BLaER1 treated with 17β-estradiol and CSF1 and Interleukin-3, amounts not matched to agents 10 nM and 100 nM (cell line): ENCODE measurements at regions not wholly inside any gene's neighbourhood (a gene's known extent, or its start where the extent isn't known, plus 50 kb on each side); places are given as distances from the start of the nearest gene placed in this dataset.
"Not testable (repeated sequence)": the region's sequence is repeated elsewhere in the genome, so short reads cannot be mapped to it uniquely, and the experiment has no call there.

Experiments used
- H3K27ac ChIP-seq, 11 experiments: shearing (Covaris generic); formaldehyde crosslinking; 2 replicates each; pipeline ENCODE4 v1.8.1; 2022
- H3K27me3 ChIP-seq, 11 experiments: shearing (Covaris generic); formaldehyde crosslinking; 2 replicates each; pipeline ENCODE4 v1.8.1; 2022
- H3K36me3 ChIP-seq, 11 experiments: shearing (Covaris generic); formaldehyde crosslinking; 2 replicates each; pipeline ENCODE4 v1.8.1; 2022
- H3K4me1 ChIP-seq, 10 experiments: shearing (Covaris generic); formaldehyde crosslinking; 2 replicates each; pipeline ENCODE4 v1.8.1; 2022
- H3K4me2 ChIP-seq, 11 experiments: shearing (Covaris generic); formaldehyde crosslinking; 2 replicates each; pipeline ENCODE4 v1.8.1; 2022
- H3K4me3 ChIP-seq, 10 experiments: shearing (Covaris generic); formaldehyde crosslinking; 2 replicates each; pipeline ENCODE4 v1.8.1; 2022
- H3K9ac ChIP-seq, 11 experiments: shearing (Covaris generic); formaldehyde crosslinking; 2 replicates each; pipeline ENCODE4 v1.8.1; 2022
- H3K9me3 ChIP-seq, 11 experiments: shearing (Covaris generic); formaldehyde crosslinking; replicated peaks in 1 of 11; 2 replicates each; pipeline ENCODE4 v1.8.1; 2022
- H4K20me1 ChIP-seq, 11 experiments: shearing (Covaris generic); formaldehyde crosslinking; 2 replicates each; pipeline ENCODE4 v1.8.1; 2022
- Cebpa-rat ChIP-seq, 11 experiments: shearing (Covaris generic); IDR thresholded peaks; 2 replicates each; pipeline ENCODE4 v1.8.1; 2022

DNA sequence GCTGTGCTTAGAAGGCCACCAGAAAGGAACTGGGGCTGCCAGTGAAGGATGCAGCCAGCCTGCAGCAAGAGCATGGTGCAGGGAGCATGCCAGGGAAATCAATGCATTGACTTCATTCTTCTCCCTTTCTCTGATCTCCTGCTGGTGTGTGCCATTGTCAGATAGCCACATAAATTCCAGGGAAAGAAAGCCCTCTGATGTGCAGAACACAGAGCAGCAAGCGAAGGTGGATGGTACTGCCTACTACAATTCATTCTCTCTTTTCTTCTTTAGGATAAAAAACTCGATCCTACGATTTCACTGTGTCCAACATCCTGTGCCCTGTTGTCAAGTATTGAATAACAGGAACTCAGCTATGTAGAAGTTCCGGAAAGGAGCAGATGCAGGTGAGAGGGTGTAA lies 446.7 kb upstream of the TMEM132C start:
- H3K36me3 ChIP-seq = no peaks in the 10 kb centered on the region
- no peak for TF ChIP-seq Cebpa-rat (IDR thresholded peaks at IDR 0.05)
- H3K27me3 ChIP-seq = no peaks in the 10 kb centered on the region
- no peak overlapping the region for H3K4me3 ChIP-seq
- no peak overlapping the region for H3K4me2 ChIP-seq
- H3K9ac ChIP-seq = no peak overlapping the region
- no peaks in the 10 kb centered on the region for H4K20me1 ChIP-seq
- peaks cover 11 to 25% (median 22%) of the 10 kb centered on the region in 10 experiments; a peak in 19 of 20 replicates for H3K4me1 ChIP-seq
- H3K27ac ChIP-seq = no peak overlapping the region
- peaks cover 0 to 23% (median 8%) of the 10 kb centered on the region in 11 experiments; a peak in 12 of 22 replicates for H3K9me3 ChIP-seq

DNA sequence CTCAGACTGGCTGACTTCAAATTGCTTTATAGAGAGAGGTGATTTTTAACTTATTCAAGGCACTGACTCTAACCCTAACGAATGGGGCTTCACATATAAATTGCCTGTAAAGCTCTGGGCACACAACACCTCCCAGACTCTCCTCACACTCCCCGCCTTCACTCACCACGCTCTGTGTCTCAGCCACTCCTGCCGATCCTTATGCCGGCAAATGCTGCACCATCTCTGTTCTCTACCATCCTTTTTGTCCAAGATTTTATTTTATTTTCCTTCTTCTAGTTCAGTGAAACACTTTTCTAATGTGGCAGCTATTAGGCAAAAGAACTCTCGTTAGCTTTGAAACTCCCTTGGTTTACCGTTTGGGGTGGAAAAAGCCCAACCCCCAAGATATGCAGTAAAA lies 446.1 kb upstream of the TMEM132C start:
- no peaks in the 10 kb centered on the region for H3K27me3 ChIP-seq
- H3K4me3 ChIP-seq = no peak overlapping the region
- no peaks in the 10 kb centered on the region for H3K36me3 ChIP-seq
- no peaks in the 10 kb centered on the region for H4K20me1 ChIP-seq
- no peak for TF ChIP-seq Cebpa-rat (IDR thresholded peaks at IDR 0.05)
- H3K27ac ChIP-seq = no peak overlapping the region
- H3K4me2 ChIP-seq = no peak overlapping the region
- H3K4me1 ChIP-seq = peaks cover 11 to 25% (median 22%) of the 10 kb centered on the region in 10 experiments; a peak in 19 of 20 replicates
- peaks cover 3 to 29% (median 13%) of the 10 kb centered on the region in 11 experiments; a peak in 19 of 22 replicates for H3K9me3 ChIP-seq
- no peak overlapping the region for H3K9ac ChIP-seq

DNA sequence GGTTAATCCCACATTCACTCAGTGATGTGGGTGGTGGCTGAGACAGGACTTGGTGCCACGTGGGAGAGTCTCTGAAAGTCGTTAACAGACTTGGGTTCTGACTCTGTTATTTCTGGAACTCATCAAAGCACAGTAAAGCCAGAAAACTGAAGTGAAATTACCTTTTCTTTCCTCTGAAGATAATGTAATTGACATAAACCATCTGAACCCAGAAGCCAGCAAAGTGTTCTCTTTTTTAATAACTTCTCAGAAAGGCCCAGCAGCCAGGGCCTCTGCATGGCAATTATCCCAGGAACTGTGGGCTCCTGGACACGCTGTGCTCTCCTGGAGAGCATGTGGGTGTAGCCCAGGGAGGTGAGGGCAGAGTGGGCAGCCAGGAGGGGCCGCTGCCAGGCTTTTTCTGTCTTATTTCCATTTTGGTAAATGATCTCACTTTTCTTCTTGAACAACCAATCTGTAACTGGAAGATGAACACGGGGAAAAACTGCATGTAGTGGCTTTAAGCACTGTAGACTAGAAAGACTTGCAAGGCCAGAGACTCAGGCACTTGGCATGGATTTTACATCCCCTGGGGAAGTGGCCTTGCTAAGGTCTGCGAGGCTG lies 444.1 kb upstream of the TMEM132C start:
- Histone ChIP-seq H3K4me1 (peaks cover 11 to 25% (median 22%) of the 10 kb centered on the region in 10 experiments; a peak in 19 of 20 replicates), H3K9ac (no peak overlapping the region), H3K36me3 (no peaks in the 10 kb centered on the region), H4K20me1 (no peaks in the 10 kb centered on the region), H3K4me2 (peak overlapping the region; percentile 10 to 69 (median 48); a peak in 21 of 22 replicates), H3K27me3 (no peaks in the 10 kb centered on the region), H3K4me3 (no peak overlapping the region), H3K9me3 (peaks cover 12 to 41% (median 27%) of the 10 kb centered on the region in 11 experiments), H3K27ac (peak overlapping the region in 3 of 11 experiments; percentile 7 to 23 (median 11); a peak in 2 of 22 replicates)
- TF ChIP-seq Cebpa-rat (IDR thresholded peaks at IDR 0.05) = no peak

DNA sequence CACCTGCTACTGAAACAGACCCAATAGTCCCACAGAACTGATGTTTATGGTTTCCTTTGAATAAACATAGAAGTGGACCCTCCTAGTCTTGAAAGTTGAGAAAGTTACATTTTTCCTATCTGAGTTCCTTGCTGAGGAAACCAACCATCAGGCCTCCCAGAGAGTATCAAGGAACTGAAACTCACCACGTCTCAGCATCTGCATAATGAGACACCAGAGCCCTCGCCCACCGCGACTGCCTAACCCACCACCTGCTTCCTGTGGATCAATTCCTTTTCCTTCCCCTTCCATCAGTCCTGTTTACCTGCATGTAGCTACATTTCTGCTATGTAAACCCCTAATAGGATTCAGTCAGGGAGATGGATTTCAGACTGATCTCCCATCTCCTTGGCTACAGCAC lies 443.2 kb upstream of the TMEM132C start:
- no peaks in the 10 kb centered on the region for H3K36me3 ChIP-seq
- H3K9me3 ChIP-seq = peaks cover 12 to 41% (median 27%) of the 10 kb centered on the region in 11 experiments
- H3K4me2 ChIP-seq = peak overlapping the region; percentile 10 to 69 (median 48); a peak in 21 of 22 replicates
- no peaks in the 10 kb centered on the region for H3K27me3 ChIP-seq
- H3K4me3 ChIP-seq = no peak overlapping the region
- H3K27ac ChIP-seq = peak overlapping the region in 4 of 11 experiments; percentile 11 to 50 (median 25); a peak in 4 of 22 replicates
- TF ChIP-seq Cebpa-rat (IDR thresholded peaks at IDR 0.05) = no peak
- H3K4me1 ChIP-seq = peaks cover 11 to 25% (median 22%) of the 10 kb centered on the region in 10 experiments; a peak in 19 of 20 replicates
- no peak overlapping the region for H3K9ac ChIP-seq
- H4K20me1 ChIP-seq = no peaks in the 10 kb centered on the region

DNA sequence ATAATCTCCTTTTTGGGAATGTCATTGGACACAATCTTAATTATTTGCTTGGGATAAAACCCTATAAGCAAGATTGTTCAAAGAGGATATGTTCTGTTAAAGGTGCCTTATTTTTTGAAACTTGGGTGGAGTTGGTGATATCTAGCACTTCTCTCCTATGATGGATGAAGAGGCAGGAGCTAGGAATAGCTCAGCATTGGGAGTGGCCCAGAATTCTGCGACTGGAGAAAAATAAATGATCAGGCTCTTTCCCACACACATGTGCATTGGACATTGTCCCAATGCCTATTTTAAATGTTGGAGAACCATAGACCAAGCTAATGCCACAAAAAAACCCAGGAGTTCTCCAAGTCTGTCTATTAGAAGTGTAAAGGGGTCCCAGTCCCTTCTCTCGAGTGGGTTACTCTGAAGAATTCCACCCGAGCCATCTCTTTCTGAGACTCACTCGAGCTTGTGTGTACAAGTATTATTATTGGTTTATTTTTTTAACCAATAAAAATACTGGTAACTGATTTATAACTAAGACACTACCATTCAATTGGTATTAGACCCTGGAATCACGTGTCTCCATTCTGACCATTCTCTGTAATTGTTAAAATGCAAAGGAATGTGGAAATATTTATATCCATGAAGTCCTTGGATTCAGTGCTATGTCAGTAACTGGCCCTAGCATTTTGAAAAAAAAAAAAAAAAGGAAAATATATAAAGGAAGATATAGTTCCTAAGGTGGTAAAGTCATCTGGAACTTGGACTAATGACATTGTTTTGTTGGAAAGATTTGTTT lies 437.5 kb upstream of the TMEM132C start:
- Histone ChIP-seq H3K4me3 (no peak overlapping the region), H3K4me1 (peaks cover 0 to 1% (median under 1%) of the 10 kb centered on the region in 10 experiments; a peak in 5 of 20 replicates), H3K9ac (no peak overlapping the region), H3K27me3 (no peaks in the 10 kb centered on the region), H3K36me3 (no peaks in the 10 kb centered on the region), H4K20me1 (no peaks in the 10 kb centered on the region), H3K9me3 (peaks cover 12 to 28% (median 24%) of the 10 kb centered on the region in 11 experiments), H3K27ac (no peak overlapping the region), H3K4me2 (no peak overlapping the region)
- no peak for TF ChIP-seq Cebpa-rat (IDR thresholded peaks at IDR 0.05)

DNA sequence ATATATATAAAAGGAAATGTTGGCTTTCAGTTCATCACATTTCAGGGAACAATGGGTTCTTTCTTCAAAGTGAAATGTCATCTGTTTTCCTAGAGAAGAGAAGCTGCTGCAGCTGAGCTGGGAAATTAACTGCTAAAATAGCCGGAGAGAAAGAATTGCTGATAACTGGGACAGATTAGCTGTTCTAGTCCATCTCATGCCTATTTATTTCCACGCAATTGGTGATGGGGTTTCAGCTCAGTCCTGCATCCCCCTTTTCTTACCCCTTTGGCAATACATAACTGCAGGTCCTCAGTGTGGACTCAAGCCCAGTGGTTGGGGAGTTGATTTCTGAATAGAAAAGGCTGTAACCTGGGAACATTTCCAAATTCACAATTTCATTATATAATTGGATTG lies 436.9 kb upstream of the TMEM132C start:
- Histone ChIP-seq H3K27ac (no peak overlapping the region), H3K4me3 (no peak overlapping the region), H3K9ac (no peak overlapping the region), H3K4me1 (no peaks in the 10 kb centered on the region), H3K27me3 (no peaks in the 10 kb centered on the region), H4K20me1 (no peaks in the 10 kb centered on the region), H3K36me3 (no peaks in the 10 kb centered on the region), H3K9me3 (peaks cover 10 to 27% (median 20%) of the 10 kb centered on the region in 11 experiments), H3K4me2 (no peak overlapping the region)
- TF ChIP-seq Cebpa-rat (IDR thresholded peaks at IDR 0.05) = no peak

DNA sequence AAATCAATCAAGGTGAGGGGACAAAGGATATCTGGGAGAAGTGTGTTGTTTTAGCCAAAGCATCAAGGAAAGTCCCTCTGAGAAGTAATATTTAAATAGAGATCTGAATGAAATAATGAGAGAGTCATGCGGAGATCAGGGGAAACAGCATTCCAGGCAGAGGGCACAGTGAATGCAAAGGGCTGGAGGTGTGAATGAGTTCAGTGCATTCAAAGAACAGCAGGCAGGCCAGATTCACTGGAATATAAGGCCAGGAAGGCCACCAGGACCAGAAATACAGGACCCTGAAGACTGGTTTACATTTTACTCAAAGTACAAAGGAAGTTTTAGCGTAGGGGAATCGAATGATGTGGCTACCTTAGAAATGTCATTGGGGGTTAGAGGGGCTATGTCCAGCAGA lies 436.2 kb upstream of the TMEM132C start:
- Histone ChIP-seq H3K9me3 (peaks cover 6 to 21% (median 14%) of the 10 kb centered on the region in 11 experiments), H3K36me3 (no peaks in the 10 kb centered on the region), H4K20me1 (no peaks in the 10 kb centered on the region), H3K27ac (no peak overlapping the region), H3K27me3 (no peaks in the 10 kb centered on the region), H3K4me3 (no peak overlapping the region), H3K4me2 (no peak overlapping the region), H3K9ac (no peak overlapping the region), H3K4me1 (no peaks in the 10 kb centered on the region)
- TF ChIP-seq Cebpa-rat (IDR thresholded peaks at IDR 0.05) = no peak

DNA sequence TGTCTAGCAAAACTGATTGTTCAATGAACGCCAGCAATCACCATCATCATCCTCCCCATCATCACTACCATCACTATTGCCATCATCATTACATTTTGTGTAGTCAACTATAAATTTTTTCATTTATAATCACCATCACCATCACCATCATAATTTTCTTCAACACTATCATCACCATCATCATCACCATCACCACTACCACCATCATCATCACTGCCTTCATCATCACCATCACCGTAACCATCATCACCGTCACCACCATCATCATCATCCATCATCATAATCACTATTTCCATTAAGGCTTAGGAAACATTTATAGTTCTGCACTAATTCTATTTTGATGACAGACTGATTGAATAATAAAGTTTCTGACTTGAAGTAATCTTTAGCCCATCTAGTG lies 434.8 kb upstream of the TMEM132C start:
- Histone ChIP-seq H3K9ac (no peak overlapping the region), H3K4me1 (no peaks in the 10 kb centered on the region), H4K20me1 (no peaks in the 10 kb centered on the region), H3K36me3 (no peaks in the 10 kb centered on the region), H3K4me2 (no peak overlapping the region), H3K9me3 (peaks cover 0 to 7% (median 0%) of the 10 kb centered on the region in 11 experiments; a peak in 3 of 22 replicates), H3K4me3 (no peak overlapping the region), H3K27ac (no peak overlapping the region), H3K27me3 (no peaks in the 10 kb centered on the region)
- no peak for TF ChIP-seq Cebpa-rat (IDR thresholded peaks at IDR 0.05)

DNA sequence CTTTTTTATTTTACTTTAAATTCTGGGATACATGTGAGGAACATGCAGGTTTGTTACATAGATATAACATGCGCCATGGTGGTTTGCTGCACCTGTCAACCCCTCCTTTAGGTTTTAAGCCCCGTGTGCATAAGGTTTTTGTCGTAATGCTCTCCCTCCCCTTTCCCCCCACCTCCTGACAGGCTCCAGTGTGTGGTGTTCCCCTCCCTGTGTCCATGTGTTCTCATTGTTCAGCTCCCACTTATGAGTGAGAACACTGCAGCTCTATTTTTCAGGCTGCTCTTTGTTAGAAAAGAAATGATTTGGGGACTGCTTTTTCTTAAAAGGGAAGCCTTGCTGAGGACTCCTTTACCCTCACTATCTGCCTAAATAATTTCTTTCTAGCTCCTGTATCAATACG lies 430.2 kb upstream of the TMEM132C start:
- H3K27me3 ChIP-seq, H3K27ac ChIP-seq, H3K4me1 ChIP-seq, H3K9me3 ChIP-seq, H3K9ac ChIP-seq, H3K4me3 ChIP-seq, H3K36me3 ChIP-seq, H3K4me2 ChIP-seq, H4K20me1 ChIP-seq: not testable (repeated sequence)
